ENCODE measurements at regions not wholly inside any gene's neighbourhood (a gene's known extent, or its start where the extent isn't known, plus 50 kb on each side); places are given as distances from the start of the nearest gene placed in this dataset.

DNA sequence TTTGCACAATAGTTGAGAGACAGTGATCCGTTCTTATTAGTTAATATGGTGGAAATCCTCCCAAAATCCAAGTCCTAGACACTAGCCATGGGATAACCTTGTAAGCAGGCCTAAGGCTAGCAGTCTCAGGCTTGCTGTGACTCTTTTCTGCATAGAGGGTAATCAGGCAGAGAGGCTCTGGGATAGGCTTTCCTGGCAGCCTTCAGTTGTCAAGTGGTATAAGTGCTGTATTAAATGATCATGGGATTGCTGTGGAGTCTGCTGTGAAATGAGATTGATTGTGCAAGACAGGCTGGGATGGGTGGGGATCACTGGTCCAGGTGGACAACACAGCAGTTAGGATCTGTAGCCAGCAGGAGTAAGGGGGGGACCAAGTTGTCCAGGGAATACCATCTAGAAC, 416.4 kb downstream of the TLE4 start:
- FAIRE-seq: no peak
- intact Hi-C loops (cut with micrococcal nuclease): no loop called here
- Histone ChIP-seq H3K79me2 (ENCODE audit: control insufficient read depth, insufficient read depth, low read length) (no peaks in the 10 kb centered on the region), H3K36me3 (ENCODE audit: control insufficient read depth in 2 of 2, extremely low read depth in 1 of 2, insufficient read depth in 2 of 2, low read length in 2 of 2) (no peaks in the 10 kb centered on the region), H2AFZ (ENCODE audit: low read depth, low read length) (no peak overlapping the region), H3K4me3 (replicated peaks in 1 of 3; ENCODE audit: insufficient read depth in 1 of 3, low read depth in 1 of 3, low read length in 3 of 3) (no peak overlapping the region), H3K9me1 (replicated peaks; ENCODE audit: control insufficient read depth, extremely low read depth, insufficient read depth, low read length) (no peaks in the 10 kb centered on the region), H3K27me3 (ENCODE audit: control insufficient read depth in 2 of 2, insufficient read depth in 2 of 2, low read length in 2 of 2) (no peaks in the 10 kb centered on the region), H3K4me1 (ENCODE audit: control insufficient read depth, extremely low read depth, insufficient read depth, low read length) (no peaks in the 10 kb centered on the region), H3K9me3 (replicated peaks; ENCODE audit: control insufficient read depth, insufficient read depth, low read length) (no peaks in the 10 kb centered on the region), H3K4me2 (ENCODE audit: insufficient read depth, low read length) (no peak overlapping the region), H4K20me1 (replicated peaks; ENCODE audit: control insufficient read depth, extremely low read depth, insufficient read depth, low read length) (no peaks in the 10 kb centered on the region), H3K27ac (ENCODE audit: insufficient read depth, low read depth, low read length) (no peak overlapping the region), H3K9ac (replicated peaks; ENCODE audit: extremely low read depth, insufficient read depth, low read length) (no peak overlapping the region)
- POLR2A ChIA-PET: no interaction called here
- DNase-seq (ENCODE audit: low read depth, low spot score): no peak
- no TSS peak for BruUV-seq (replicated peaks)
- CTCF ChIA-PET: interaction anchor here (0.8 kb wide), 1 partner anchor 9 kb away, joined by 3 read pairs; no protein-coding TSS in a partner anchor
- dilution Hi-C loops (cut with MboI; ENCODE audit: extremely low pct_ligation_motif_present, low sequenced_read_pairs): no loop called here
- TF ChIP-seq FOS (IDR thresholded peaks at IDR 0.05; ENCODE audit: borderline replicate concordance, insufficient read depth, low read length): no peak
- no peak for TF ChIP-seq EZH2 (IDR thresholded peaks at IDR 0.05; ENCODE audit: borderline replicate concordance, low read depth, low read length, severe bottlenecking)
- TF ChIP-seq JUN (IDR thresholded peaks at IDR 0.05; ENCODE audit: borderline replicate concordance, insufficient read depth, insufficient read length, low read depth): no peak
- no peak for TF ChIP-seq MYC (IDR thresholded peaks at IDR 0.05; ENCODE audit: low read depth, low read length)
- no peak for TF ChIP-seq POLR2AphosphoS5 (IDR thresholded peaks at IDR 0.05; ENCODE audit: insufficient read depth, low read depth, low read length)
- TF ChIP-seq, protein P1, sequence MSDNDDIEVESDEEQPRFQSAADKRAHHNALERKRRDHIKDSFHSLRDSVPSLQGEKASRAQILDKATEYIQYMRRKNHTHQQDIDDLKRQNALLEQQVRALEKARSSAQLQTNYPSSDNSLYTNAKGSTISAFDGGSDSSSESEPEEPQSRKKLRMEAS (IDR thresholded peaks at IDR 0.05; ENCODE audit: insufficient read depth, insufficient read length): no peak
- no peak for TF ChIP-seq POLR2A (IDR thresholded peaks at IDR 0.05; ENCODE audit: low read depth, low read length)

DNA sequence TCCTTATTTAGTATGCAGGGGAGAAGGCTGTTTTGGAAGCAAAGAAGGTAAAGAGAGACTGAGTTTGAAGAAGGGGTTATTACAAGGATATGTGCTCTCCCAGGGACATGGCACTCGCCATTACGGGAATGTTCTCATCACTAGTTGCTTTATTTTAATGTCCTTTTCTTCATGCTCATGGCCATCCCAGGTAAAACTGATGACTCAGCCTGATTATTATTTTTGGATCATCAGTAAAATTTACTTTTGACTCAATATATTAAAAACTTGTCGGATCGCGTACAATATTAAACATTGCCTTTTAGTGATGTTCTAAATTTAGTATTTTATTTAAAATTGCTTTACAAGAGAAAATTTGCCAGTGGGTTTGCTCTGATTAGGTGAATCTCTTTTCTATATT, 414.7 kb downstream of the TLE4 start:
- H3K4me1 ChIP-seq (ENCODE audit: control insufficient read depth, extremely low read depth, insufficient read depth, low read length): no peaks in the 10 kb centered on the region
- DNase-seq (ENCODE audit: low read depth, low spot score) (no peak), FAIRE-seq (no peak)
- H3K79me2 ChIP-seq (ENCODE audit: control insufficient read depth, insufficient read depth, low read length): no peaks in the 10 kb centered on the region
- H3K36me3 ChIP-seq (ENCODE audit: control insufficient read depth in 2 of 2, extremely low read depth in 1 of 2, insufficient read depth in 2 of 2, low read length in 2 of 2): no peaks in the 10 kb centered on the region
- H3K27me3 ChIP-seq (ENCODE audit: control insufficient read depth in 2 of 2, insufficient read depth in 2 of 2, low read length in 2 of 2): no peaks in the 10 kb centered on the region
- H2AFZ ChIP-seq (ENCODE audit: low read depth, low read length): no peak overlapping the region
- ChIA-PET POLR2A (no interaction called here), CTCF (no interaction called here)
- intact Hi-C loops (cut with micrococcal nuclease): no loop called here
- TF ChIP-seq JUN (IDR thresholded peaks at IDR 0.05; ENCODE audit: borderline replicate concordance, insufficient read depth, insufficient read length, low read depth) (no peak), POLR2A (IDR thresholded peaks at IDR 0.05; ENCODE audit: low read depth, low read length) (no peak), GATA2 (IDR thresholded peaks at IDR 0.05; ENCODE audit: insufficient read depth, insufficient read length, low read depth, low read length) (no peak), FOS (IDR thresholded peaks at IDR 0.05; ENCODE audit: borderline replicate concordance, insufficient read depth, low read length) (no peak)
- TF ChIP-seq, protein P2, sequence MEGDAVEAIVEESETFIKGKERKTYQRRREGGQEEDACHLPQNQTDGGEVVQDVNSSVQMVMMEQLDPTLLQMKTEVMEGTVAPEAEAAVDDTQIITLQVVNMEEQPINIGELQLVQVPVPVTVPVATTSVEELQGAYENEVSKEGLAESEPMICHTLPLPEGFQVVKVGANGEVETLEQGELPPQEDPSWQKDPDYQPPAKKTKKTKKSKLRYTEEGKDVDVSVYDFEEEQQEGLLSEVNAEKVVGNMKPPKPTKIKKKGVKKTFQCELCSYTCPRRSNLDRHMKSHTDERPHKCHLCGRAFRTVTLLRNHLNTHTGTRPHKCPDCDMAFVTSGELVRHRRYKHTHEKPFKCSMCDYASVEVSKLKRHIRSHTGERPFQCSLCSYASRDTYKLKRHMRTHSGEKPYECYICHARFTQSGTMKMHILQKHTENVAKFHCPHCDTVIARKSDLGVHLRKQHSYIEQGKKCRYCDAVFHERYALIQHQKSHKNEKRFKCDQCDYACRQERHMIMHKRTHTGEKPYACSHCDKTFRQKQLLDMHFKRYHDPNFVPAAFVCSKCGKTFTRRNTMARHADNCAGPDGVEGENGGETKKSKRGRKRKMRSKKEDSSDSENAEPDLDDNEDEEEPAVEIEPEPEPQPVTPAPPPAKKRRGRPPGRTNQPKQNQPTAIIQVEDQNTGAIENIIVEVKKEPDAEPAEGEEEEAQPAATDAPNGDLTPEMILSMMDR (IDR thresholded peaks at IDR 0.05; ENCODE audit: extremely low read depth in 1 of 2, insufficient read depth in 1 of 2, low read depth in 1 of 2, low read length in 2 of 2): no peak
- TF ChIP-seq, protein P1 (IDR thresholded peaks at IDR 0.05; ENCODE audit: insufficient read depth, insufficient read length): no peak
- no peaks in the 10 kb centered on the region for H3K9me3 ChIP-seq (replicated peaks; ENCODE audit: control insufficient read depth, insufficient read depth, low read length)
- no TSS peak for BruUV-seq (replicated peaks)
- H4K20me1 ChIP-seq (replicated peaks; ENCODE audit: control insufficient read depth, extremely low read depth, insufficient read depth, low read length): no peaks in the 10 kb centered on the region
- H3K4me3 ChIP-seq (replicated peaks in 1 of 3; ENCODE audit: insufficient read depth in 1 of 3, low read depth in 1 of 3, low read length in 3 of 3): no peak overlapping the region
- no peak overlapping the region for H3K27ac ChIP-seq (ENCODE audit: insufficient read depth, low read depth, low read length)
- no peak overlapping the region for H3K9ac ChIP-seq (replicated peaks; ENCODE audit: extremely low read depth, insufficient read depth, low read length)
- no peak overlapping the region for H3K4me2 ChIP-seq (ENCODE audit: insufficient read depth, low read length)
- dilution Hi-C loops (cut with MboI; ENCODE audit: extremely low pct_ligation_motif_present, low sequenced_read_pairs): no loop called here
- no peaks in the 10 kb centered on the region for H3K9me1 ChIP-seq (replicated peaks; ENCODE audit: control insufficient read depth, extremely low read depth, insufficient read depth, low read length)
